ENCODE measurements at regions not wholly inside any gene's neighbourhood (a gene's known extent, or its start where the extent isn't known, plus 50 kb on each side); places are given as distances from the start of the nearest gene placed in this dataset.

- Histone ChIP-seq H3K4me2 (no peak overlapping the region), H3K27me3 (no peaks in the 10 kb centered on the region), H3K9me3 (ENCODE audit: low read depth) (no peaks in the 10 kb centered on the region), H3K4me1 (ENCODE audit: insufficient read depth) (no peaks in the 10 kb centered on the region), H2AFZ (no peak overlapping the region), H3K27ac (no peak overlapping the region), H3K36me3 (replicated peaks; ENCODE audit: insufficient read depth, low read depth) (no peaks in the 10 kb centered on the region), H4K20me1 (ENCODE audit: insufficient read depth, poor library complexity, severe bottlenecking) (no peaks in the 10 kb centered on the region), H3K9me2 (replicated peaks; ENCODE audit: insufficient read depth) (no peaks in the 10 kb centered on the region), H3K4me3 (no peak overlapping the region), H3K79me2 (no peaks in the 10 kb centered on the region)
- DNase-seq (ENCODE audit: low spot score): no peak
- TF ChIP-seq, protein P1, sequence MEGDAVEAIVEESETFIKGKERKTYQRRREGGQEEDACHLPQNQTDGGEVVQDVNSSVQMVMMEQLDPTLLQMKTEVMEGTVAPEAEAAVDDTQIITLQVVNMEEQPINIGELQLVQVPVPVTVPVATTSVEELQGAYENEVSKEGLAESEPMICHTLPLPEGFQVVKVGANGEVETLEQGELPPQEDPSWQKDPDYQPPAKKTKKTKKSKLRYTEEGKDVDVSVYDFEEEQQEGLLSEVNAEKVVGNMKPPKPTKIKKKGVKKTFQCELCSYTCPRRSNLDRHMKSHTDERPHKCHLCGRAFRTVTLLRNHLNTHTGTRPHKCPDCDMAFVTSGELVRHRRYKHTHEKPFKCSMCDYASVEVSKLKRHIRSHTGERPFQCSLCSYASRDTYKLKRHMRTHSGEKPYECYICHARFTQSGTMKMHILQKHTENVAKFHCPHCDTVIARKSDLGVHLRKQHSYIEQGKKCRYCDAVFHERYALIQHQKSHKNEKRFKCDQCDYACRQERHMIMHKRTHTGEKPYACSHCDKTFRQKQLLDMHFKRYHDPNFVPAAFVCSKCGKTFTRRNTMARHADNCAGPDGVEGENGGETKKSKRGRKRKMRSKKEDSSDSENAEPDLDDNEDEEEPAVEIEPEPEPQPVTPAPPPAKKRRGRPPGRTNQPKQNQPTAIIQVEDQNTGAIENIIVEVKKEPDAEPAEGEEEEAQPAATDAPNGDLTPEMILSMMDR (IDR thresholded peaks at IDR 0.05; ENCODE audit: poor library complexity): no peak
- no peak for TF ChIP-seq EZH2phosphoT487 (IDR thresholded peaks at IDR 0.05; ENCODE audit: low read depth, severe bottlenecking, unreplicated experiment)
- no peak for TF ChIP-seq EZH2 (IDR thresholded peaks at IDR 0.05; ENCODE audit: borderline replicate concordance)
- 95% methylated on average over 3 of the region's 3 CpGs for WGBS (ENCODE audit: low lambda C conversion rate, missing lambda C conversion rate)
These were observed 75.7 kb upstream of the CLINT1 start for GRCh38 chr5:157934600-157934999.

- WGBS (ENCODE audit: low lambda C conversion rate, missing lambda C conversion rate): 91% methylated on average over 5 of the region's 5 CpGs
- H3K27ac ChIP-seq: no peak overlapping the region
- TF ChIP-seq EZH2phosphoT487 (IDR thresholded peaks at IDR 0.05; ENCODE audit: low read depth, severe bottlenecking, unreplicated experiment) (no peak), EZH2 (IDR thresholded peaks at IDR 0.05; ENCODE audit: borderline replicate concordance) (no peak)
- TF ChIP-seq, protein P1 (IDR thresholded peaks at IDR 0.05; ENCODE audit: poor library complexity): no peak
These were observed 74.1 kb upstream of the CLINT1 start for GRCh38 chr5:157933005-157933404.

DNA sequence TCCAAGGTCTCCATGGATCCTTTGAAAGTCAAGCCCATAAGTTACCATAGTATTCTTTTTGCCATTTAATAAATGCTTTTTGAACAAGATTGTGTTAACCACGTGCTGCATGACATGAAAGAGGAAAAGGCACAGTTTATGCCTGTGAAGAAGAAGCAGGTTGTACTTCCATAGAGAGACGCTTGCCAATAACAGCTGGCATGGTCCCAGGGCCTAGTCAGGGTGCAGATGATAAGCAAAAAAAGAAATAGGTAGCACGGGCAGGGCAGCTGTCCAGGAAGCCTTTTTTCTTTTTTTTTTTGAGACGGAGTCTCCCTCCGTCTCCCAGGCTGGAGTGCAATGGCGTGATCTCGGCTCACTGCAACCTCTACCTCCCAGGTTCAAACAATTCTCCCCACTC, 71.8 kb upstream of the CLINT1 start:
- H3K4me3 ChIP-seq: no peak overlapping the region
- TF ChIP-seq EZH2 (IDR thresholded peaks at IDR 0.05; ENCODE audit: borderline replicate concordance): no peak
- TF ChIP-seq, protein P1 (IDR thresholded peaks at IDR 0.05; ENCODE audit: poor library complexity): no peak
- no peak for TF ChIP-seq EZH2phosphoT487 (IDR thresholded peaks at IDR 0.05; ENCODE audit: low read depth, severe bottlenecking, unreplicated experiment)
- no peak overlapping the region for H2AFZ ChIP-seq
- DNase-seq (ENCODE audit: low spot score): no peak
- H3K27ac ChIP-seq: no peak overlapping the region
- 92% methylated on average over 7 of the region's 7 CpGs for WGBS (ENCODE audit: low lambda C conversion rate, missing lambda C conversion rate)
- H3K9me3 ChIP-seq (ENCODE audit: low read depth): no peaks in the 10 kb centered on the region
- no peaks in the 10 kb centered on the region for H3K27me3 ChIP-seq
- H3K9me2 ChIP-seq (replicated peaks; ENCODE audit: insufficient read depth): no peaks in the 10 kb centered on the region
- no peaks in the 10 kb centered on the region for H3K4me1 ChIP-seq (ENCODE audit: insufficient read depth)
- no peaks in the 10 kb centered on the region for H3K36me3 ChIP-seq (replicated peaks; ENCODE audit: insufficient read depth, low read depth)
- H4K20me1 ChIP-seq (ENCODE audit: insufficient read depth, poor library complexity, severe bottlenecking): no peaks in the 10 kb centered on the region
- H3K4me2 ChIP-seq: no peak overlapping the region
- H3K79me2 ChIP-seq: no peaks in the 10 kb centered on the region

More at GRCh38 chr5:157933005-157933404, 74.1 kb upstream of the CLINT1 start:
- no peak for DNase-seq (ENCODE audit: low spot score)
- no peaks in the 10 kb centered on the region for H3K36me3 ChIP-seq (replicated peaks; ENCODE audit: insufficient read depth, low read depth)
- H3K9me3 ChIP-seq (ENCODE audit: low read depth): no peaks in the 10 kb centered on the region
- H3K4me2 ChIP-seq: no peak overlapping the region
- no peaks in the 10 kb centered on the region for H3K9me2 ChIP-seq (replicated peaks; ENCODE audit: insufficient read depth)
- no peak overlapping the region for H3K4me3 ChIP-seq
- no peaks in the 10 kb centered on the region for H3K27me3 ChIP-seq
- H2AFZ ChIP-seq: no peak overlapping the region
- H3K4me1 ChIP-seq (ENCODE audit: insufficient read depth): no peaks in the 10 kb centered on the region
- H4K20me1 ChIP-seq (ENCODE audit: insufficient read depth, poor library complexity, severe bottlenecking): no peaks in the 10 kb centered on the region
- no peaks in the 10 kb centered on the region for H3K79me2 ChIP-seq

GRCh38 chr5:157926977-157927376, 68.0 kb upstream of the CLINT1 start:
- H3K9me2 ChIP-seq (replicated peaks; ENCODE audit: insufficient read depth): no peaks in the 10 kb centered on the region
- no peaks in the 10 kb centered on the region for H3K79me2 ChIP-seq
- no peak overlapping the region for H3K4me3 ChIP-seq
- TF ChIP-seq, protein P1 (IDR thresholded peaks at IDR 0.05; ENCODE audit: poor library complexity): no peak
- TF ChIP-seq EZH2 (IDR thresholded peaks at IDR 0.05; ENCODE audit: borderline replicate concordance): no peak
- 44% methylated on average over 4 of the region's 4 CpGs for WGBS (ENCODE audit: low lambda C conversion rate, missing lambda C conversion rate)
- no peaks in the 10 kb centered on the region for H4K20me1 ChIP-seq (ENCODE audit: insufficient read depth, poor library complexity, severe bottlenecking)
- H3K9me3 ChIP-seq (ENCODE audit: low read depth): no peaks in the 10 kb centered on the region
- H3K27ac ChIP-seq: no peak overlapping the region
- DNase-seq (ENCODE audit: low spot score): no peak
- H3K36me3 ChIP-seq (replicated peaks; ENCODE audit: insufficient read depth, low read depth): no peaks in the 10 kb centered on the region
- H2AFZ ChIP-seq: no peak overlapping the region
- H3K4me1 ChIP-seq (ENCODE audit: insufficient read depth): peaks cover 11% of the 10 kb centered on the region
- H3K4me2 ChIP-seq: no peak overlapping the region
- no peaks in the 10 kb centered on the region for H3K27me3 ChIP-seq
